H54 (cell line): ENCODE measurements at regions not wholly inside any gene's neighbourhood (a gene's known extent, or its start where the extent isn't known, plus 50 kb on each side); places are given as distances from the start of the nearest gene placed in this dataset.

ENCODE experiments used
- DNase-seq: peaks from one replicate; pipeline ENCODE4 v3.0.0; 2011; ENCODE audit warnings: low spot score, mixed read lengths; ENCODE audit not compliant: insufficient read length
- FAIRE-seq: peaks from 3 replicates; lab custom pipeline; 2011; peaks lifted over from hg19 to GRCh38; lab: Jason Lieb, UNC
- POLR2A ChIP-seq: IDR thresholded peaks from 2 replicates; pipeline ENCODE4 v1.6.1; 2011; ENCODE audit warnings: low read depth, mild to moderate bottlenecking, low read length

DNA sequence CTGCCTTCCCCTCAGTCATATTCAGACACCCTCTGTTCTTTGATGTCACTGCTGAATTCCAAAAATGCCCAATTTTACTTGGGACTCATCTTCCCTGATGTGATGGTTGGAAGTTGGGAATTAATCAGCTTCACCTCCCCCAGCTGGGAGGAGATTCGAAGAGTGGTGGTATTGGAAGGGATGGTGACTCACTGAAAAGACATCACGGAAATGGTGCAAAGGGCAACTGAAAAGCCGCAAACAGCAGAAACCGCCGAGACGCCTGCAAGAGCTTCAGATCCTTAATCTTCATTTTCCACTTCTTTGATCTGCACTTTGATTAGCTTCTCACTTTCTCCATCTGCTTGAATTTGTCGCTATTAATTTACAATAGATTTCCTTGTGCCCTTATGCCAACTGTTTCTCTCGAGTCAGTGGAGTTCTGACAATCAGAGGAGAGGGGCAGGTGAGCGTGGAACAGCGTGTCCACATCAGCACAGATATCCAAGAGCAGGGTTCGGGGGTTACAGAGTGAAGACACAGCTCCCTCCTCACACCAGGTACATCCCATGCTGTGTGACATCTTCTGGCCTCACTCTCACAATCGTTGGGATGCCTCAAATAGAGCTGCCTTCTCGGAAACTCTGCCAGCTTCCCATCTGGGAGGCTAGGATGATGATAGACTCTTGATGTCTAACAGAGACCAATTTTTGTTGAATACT lies 325.4 kb downstream of the BRD1 start:
- TF ChIP-seq POLR2A: no peak
- FAIRE-seq: peak; percentile 23
- peak; percentile 70 for DNase-seq

DNA sequence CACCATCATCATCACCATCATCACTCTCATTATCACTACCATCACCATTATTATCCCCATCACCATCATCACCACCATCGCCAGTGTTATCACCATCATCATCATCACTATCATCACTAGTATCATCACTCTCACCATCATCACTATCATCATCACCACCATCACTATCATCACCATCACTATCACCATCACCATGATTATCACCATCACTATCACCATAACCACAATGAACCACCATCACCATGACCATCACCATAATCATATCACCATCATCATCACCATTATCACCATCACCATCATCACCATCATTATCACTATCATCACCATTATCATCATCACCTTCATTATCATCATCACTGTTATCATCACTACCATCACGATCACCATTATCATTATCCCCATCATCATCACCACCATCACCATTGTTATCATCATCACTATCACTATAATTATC lies 326.7 kb downstream of the BRD1 start:
- TF ChIP-seq POLR2A: no peak
- DNase-seq (no peak), FAIRE-seq (no peak)

- DNase-seq: no peak
- TF ChIP-seq POLR2A: no peak
- no peak for FAIRE-seq
Measured at GRCh38 chr22:49500076-49500460, 327.6 kb downstream of the BRD1 start.

- no peak for TF ChIP-seq POLR2A
- FAIRE-seq (no peak), DNase-seq (no peak)
Measured at GRCh38 chr22:49499433-49500075, 328.1 kb downstream of the BRD1 start.

- TF ChIP-seq POLR2A: no peak
- FAIRE-seq (no peak), DNase-seq (no peak)
Measured at GRCh38 chr22:49497266-49497665, 330.4 kb downstream of the BRD1 start.

DNA sequence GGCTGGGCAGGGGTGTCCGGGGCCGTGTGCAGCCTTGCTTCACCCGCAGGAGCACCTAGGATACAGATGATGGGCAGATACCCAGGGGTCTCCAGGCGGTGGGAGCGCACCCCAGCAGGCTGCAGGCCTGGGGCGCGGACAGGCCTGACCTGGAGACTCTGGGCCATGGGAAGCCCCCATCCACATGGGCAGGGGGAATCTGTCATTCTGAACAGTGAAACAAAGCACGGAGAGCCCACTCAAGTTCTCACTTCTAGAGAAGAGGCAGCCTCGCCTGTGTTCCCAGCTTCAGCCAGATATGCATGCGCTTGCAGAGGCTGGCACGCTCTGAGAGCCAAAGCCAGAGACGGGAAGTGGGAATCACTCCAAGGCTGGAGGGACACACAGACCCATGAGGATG lies 333.1 kb downstream of the BRD1 start:
- FAIRE-seq (no peak), DNase-seq (no peak)
- TF ChIP-seq POLR2A: no peak

DNA sequence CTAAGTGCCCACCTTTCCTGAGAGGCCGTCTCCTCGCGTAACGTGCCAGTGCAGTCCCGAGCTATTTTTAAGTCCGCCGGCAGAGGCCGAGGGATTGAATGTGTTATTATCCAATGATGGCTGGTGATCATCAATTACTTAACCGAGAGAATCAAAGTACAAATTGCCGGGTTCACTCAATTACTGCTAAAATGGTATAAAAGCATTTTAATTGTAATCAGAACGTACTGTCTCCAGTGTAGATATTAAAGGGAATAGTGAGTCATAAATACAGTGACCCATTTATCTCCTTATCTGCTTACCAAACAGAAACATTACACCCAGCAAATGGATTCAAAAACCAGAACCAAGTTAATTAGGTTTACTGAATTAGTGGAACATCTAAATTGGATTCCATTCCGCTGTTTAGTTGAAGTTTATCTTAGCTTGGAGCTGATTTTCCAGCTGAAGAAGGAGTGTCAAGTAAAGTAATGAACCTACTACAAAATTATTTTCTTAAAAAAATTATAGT lies 334.9 kb downstream of the BRD1 start:
- TF ChIP-seq POLR2A: no peak
- no peak for DNase-seq
- no peak for FAIRE-seq

DNA sequence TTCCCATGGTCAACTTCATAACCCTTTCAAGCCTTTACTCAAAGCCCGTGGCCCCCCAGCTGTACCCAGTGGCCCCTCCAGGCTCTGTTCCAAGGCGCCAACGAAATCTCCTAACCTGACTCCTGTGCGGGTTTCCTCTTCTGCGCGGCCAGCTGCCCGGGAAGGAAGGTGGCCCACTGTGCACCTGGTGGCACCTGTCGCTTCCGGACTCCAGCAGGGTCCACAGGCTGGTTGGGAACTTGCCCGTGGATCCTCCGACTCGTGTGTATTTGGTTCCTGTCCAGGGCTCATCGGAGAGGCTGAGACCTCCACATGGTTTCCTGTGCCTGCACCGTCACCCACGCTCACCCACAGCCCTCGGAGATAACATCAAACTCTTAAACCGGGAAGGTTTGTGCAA lies 335.4 kb downstream of the BRD1 start:
- no peak for DNase-seq
- FAIRE-seq: no peak
- no peak for TF ChIP-seq POLR2A

DNA sequence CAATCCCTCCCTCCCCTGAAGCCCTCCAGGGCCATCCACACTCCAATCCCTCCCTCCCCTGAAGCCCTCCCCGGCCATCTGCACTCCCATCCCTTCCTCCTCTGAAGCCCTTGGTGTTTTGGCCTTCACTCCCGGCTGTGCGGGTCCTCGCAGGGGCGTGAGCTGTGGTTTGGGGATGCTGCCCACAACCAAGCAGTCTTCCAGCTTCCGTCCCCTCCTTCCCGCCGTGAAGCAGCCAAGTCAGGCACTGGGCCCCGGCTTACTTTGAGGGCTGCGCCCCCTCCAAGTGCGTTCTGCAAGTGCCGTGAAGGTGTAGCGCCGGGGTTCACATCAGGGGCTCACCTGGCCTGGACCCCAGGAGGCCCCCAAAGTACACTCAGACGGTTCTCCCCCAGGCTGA lies 335.9 kb downstream of the BRD1 start:
- FAIRE-seq (no peak), DNase-seq (no peak)
- no peak for TF ChIP-seq POLR2A

DNA sequence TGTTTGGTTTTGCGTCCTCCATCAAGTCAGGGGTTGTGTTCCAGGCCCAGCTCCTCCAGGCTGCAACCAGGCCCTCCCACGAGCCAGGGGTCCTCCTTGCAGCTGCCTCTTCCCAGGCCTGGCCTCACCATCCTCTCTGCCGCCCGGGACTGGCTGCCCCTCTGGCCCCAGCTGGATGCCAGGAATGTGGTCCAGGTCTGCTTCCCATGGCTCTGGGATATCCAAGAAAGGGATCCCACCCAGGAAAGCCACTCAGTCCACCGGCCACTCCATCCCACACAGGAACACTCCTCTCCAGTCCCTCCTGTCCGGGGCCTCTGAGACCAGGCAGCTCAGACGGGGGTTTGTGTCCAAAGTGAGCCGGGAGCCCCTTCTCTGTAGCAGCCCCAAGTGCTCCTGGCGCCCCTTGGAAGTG lies 336.4 kb downstream of the BRD1 start:
- FAIRE-seq (no peak), DNase-seq (no peak)
- TF ChIP-seq POLR2A: no peak

DNA sequence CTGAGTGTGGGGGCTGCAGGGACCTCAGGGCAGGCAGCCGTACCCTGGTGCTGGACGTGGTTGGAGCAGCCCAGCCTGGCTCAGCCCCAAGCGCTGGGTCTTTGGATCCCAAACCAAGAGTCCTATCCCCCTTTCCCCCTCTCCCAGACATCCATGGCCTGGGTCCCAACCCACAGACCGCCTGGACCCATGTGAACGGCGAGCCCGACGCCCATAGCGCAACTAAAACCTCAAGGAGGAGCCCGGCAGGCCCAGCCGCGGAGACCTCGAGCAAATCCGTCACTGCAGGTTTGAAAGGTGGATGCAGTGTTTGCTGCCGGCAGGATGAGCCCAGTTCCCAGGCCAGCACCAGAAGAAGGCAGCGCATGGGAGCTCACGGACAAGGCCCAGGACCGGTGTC lies 337.0 kb downstream of the BRD1 start:
- FAIRE-seq (no peak), DNase-seq (no peak)
- no peak for TF ChIP-seq POLR2A

DNA sequence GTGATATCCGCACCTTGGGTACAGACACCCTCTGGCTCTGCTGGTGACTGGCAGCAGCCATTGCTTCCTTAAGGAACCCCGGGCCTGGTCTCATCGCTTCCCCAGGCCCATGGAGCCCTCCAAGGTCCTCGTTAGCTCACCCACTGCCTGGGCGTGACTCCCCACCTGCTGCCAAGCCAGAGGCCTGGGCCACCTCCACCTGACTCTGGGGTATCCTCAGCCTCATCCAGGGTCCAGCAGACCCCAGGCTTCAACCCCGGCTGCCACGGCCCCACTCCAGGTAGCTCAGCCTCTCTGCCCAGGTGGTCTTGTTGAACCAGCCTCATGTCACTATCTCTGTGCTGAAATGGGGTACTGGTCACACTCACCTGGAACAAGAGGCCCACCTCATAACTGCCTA lies 337.9 kb downstream of the BRD1 start:
- FAIRE-seq (no peak), DNase-seq (no peak)
- no peak for TF ChIP-seq POLR2A

GRCh38 chr22:49488943-49489342 lies 338.7 kb downstream of the BRD1 start:
- no peak for TF ChIP-seq POLR2A
- FAIRE-seq (no peak), DNase-seq (no peak)

- DNase-seq (peak; percentile 17), FAIRE-seq (no peak)
- TF ChIP-seq POLR2A: no peak
Measured at GRCh38 chr22:49487950-49488349, 339.7 kb downstream of the BRD1 start.

DNA sequence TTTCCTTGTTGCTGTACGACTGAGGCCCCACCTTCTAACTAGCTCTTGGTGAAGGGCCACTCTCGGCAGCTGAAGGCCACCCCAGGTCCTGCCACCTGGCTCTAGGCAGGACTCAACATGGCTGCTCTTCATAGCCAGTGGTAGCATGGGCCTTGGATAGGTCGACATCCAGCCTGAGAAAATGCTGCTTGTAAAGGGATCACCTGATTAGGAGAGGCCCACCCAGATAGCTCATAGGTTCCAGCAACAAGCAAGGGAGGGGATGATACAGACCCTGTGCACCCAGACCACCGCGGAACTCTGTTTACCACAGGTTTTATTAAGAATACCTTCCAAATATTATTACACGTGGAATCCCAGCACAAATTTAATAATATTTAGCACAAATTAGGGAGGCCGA lies 341.4 kb downstream of the BRD1 start:
- FAIRE-seq (no peak), DNase-seq (no peak)
- TF ChIP-seq POLR2A: no peak
